ENCODE measurements at regions not wholly inside any gene's neighbourhood (a gene's known extent, or its start where the extent isn't known, plus 50 kb on each side); places are given as distances from the start of the nearest gene placed in this dataset.
A peak's percentile ranks its signal among the peaks of the same experiment; 100 is the strongest.

DNA sequence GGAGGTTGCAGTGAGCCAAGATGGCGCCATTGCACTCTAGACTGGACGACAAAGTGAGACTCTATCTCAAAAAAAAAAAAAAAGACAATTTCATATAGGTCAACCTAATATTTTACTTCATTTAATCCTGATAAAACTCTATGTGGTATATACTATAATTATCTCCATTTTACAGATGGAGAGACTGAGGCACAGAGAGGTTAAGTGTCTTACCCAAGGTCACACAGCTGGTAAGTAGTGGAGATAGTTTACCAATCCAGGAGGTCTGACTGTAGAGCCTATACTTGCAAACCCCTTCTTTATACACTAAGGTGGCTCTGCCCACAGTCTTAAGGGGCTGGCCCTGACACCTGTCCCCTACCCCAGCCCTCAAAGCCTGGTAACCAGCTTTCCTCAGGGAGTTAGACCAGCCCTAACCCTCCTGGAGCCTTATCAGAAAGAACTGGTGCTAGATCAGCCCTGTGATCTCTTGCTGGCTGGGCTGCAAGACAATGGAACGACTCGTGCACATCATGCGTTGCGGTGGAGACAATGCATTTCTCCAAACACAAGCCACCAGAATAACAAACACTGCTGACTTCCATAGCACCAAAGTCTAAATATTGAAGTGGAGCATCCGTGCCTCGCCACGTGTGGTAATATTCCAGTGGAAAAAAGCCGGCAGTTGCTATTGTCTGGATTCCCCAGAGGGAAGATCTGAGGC is 60.0 kb upstream of the SMAD3 start:
- Histone ChIP-seq H3K36me3 (ENCODE audit: control insufficient read depth, insufficient read depth, low read length) (no peaks in the 10 kb centered on the region), H3K79me2 (ENCODE audit: control insufficient read depth, insufficient read depth, low read length) (no peaks in the 10 kb centered on the region), H3K9me3 (replicated peaks; ENCODE audit: control insufficient read depth, insufficient read depth, low read depth, low read length) (no peaks in the 10 kb centered on the region), H3K27ac (ENCODE audit: extremely low read depth, low read depth, low read length) (no peak overlapping the region), H4K20me1 (replicated peaks; ENCODE audit: control insufficient read depth, insufficient read depth, low read length) (0 out of 2 replicates have a peak, but pooled peaks cover 3% of the 10 kb centered on the region), H3K4me1 (replicated peaks in 1 of 2; ENCODE audit: control insufficient read depth in 2 of 2, insufficient read depth in 2 of 2, low read length in 2 of 2) (peaks cover 0 to 3% of the 10 kb centered on the region in 2 experiments; a peak in 2 of 5 replicates), H3K4me3 (no peak overlapping the region), H3K9ac (ENCODE audit: insufficient read depth in 1 of 2, low read depth in 2 of 2, low read length in 2 of 2) (no peak overlapping the region; a peak in 1 of 4 replicates), H3K27me3 (ENCODE audit: control insufficient read depth in 2 of 2, insufficient read depth in 2 of 2, low read length in 2 of 2) (no peaks in the 10 kb centered on the region), H3K9me1 (ENCODE audit: control insufficient read depth, insufficient read depth, low read length) (no peaks in the 10 kb centered on the region), H3K4me2 (ENCODE audit: insufficient read depth, low read length) (no peak overlapping the region), H2AFZ (ENCODE audit: low read depth, low read length) (no peak overlapping the region)
- BruUV-seq (replicated peaks): no TSS peak
- POLR2A ChIA-PET: interaction anchor here (1.5 kb wide), 1 partner anchor 12 kb away, joined by 5 read pairs; no protein-coding TSS in a partner anchor
- intact Hi-C loops (cut with micrococcal nuclease) (no loop called here), in situ Hi-C loops (cut with MboI) (no loop called here)
- ATAC-seq (no peak), DNase-seq (ENCODE audit: extremely low read depth in 1 of 4, low spot score in 3 of 4) (no peak), FAIRE-seq (no peak)
- 37% methylated on average over 8 of the region's 10 CpGs for WGBS (ENCODE audit: insufficient coverage, low coverage, missing lambda C conversion rate)
- CTCF ChIA-PET (ENCODE audit: low intra/inter-chr PET ratio): interaction anchor here (0.7 kb wide), 1 partner anchor 109 kb away, joined by 3 read pairs; no protein-coding TSS in a partner anchor
- TF ChIP-seq, protein P1, sequence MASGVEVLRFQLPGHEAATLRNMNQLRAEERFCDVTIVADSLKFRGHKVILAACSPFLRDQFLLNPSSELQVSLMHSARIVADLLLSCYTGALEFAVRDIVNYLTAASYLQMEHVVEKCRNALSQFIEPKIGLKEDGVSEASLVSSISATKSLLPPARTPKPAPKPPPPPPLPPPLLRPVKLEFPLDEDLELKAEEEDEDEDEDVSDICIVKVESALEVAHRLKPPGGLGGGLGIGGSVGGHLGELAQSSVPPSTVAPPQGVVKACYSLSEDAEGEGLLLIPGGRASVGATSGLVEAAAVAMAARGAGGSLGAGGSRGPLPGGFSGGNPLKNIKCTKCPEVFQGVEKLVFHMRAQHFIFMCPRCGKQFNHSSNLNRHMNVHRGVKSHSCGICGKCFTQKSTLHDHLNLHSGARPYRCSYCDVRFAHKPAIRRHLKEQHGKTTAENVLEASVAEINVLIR (CRISPR knock-in tag; IDR thresholded peaks at IDR 0.05): no peak
- TF ChIP-seq MED1 (CRISPR knock-in tag; IDR thresholded peaks at IDR 0.05; ENCODE audit: borderline replicate concordance): no peak
- 0 out of 2 replicates have a peak, but pooled peaks have one; percentile 20 for TF ChIP-seq FOXJ2 (tag; IDR thresholded peaks at IDR 0.05)
- TF ChIP-seq ZNF407 (IDR thresholded peaks at IDR 0.05; ENCODE audit: low read depth): no peak
- 0 out of 2 replicates have a peak, but pooled peaks have one; percentile 34 for TF ChIP-seq SMARCA5 (IDR thresholded peaks at IDR 0.05)
- TF ChIP-seq, protein P2, sequence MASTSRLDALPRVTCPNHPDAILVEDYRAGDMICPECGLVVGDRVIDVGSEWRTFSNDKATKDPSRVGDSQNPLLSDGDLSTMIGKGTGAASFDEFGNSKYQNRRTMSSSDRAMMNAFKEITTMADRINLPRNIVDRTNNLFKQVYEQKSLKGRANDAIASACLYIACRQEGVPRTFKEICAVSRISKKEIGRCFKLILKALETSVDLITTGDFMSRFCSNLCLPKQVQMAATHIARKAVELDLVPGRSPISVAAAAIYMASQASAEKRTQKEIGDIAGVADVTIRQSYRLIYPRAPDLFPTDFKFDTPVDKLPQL (IDR thresholded peaks at IDR 0.05; ENCODE audit: extremely low read depth, insufficient read length): no peak
- TF ChIP-seq ADNP (tag; IDR thresholded peaks at IDR 0.05): peak; percentile 89
- no peak for TF ChIP-seq ZFP1 (CRISPR knock-in tag; IDR thresholded peaks at IDR 0.05)
- peak; percentile 33 to 48; a peak in 1 of 4 replicates for TF ChIP-seq KDM1A (IDR thresholded peaks at IDR 0.05)
- peak; percentile 69 for TF ChIP-seq BCOR (IDR thresholded peaks at IDR 0.05)
- TF ChIP-seq PHF20 (IDR thresholded peaks at IDR 0.05; ENCODE audit: partially characterized antibody): no peak
- no peak for TF ChIP-seq IRF2 (CRISPR knock-in tag; IDR thresholded peaks at IDR 0.05)
- TF ChIP-seq SNRNP70 (optimal IDR thresholded peaks at IDR 0.05; ENCODE audit: low read depth, low read length): no peak
- TF ChIP-seq ZNF695 (CRISPR knock-in tag; IDR thresholded peaks at IDR 0.05): no peak
